ENCODE measurements at regions not wholly inside any gene's neighbourhood (a gene's known extent, or its start where the extent isn't known, plus 50 kb on each side); places are given as distances from the start of the nearest gene placed in this dataset.
"Not testable (repeated sequence)": the region's sequence is repeated elsewhere in the genome, so short reads cannot be mapped to it uniquely, and the experiment has no call there.

- no peaks in the 10 kb centered on the region for H3F3A ChIP-seq (ENCODE audit: control insufficient read depth, insufficient read depth)
- H3K4me2 ChIP-seq (ENCODE audit: low read length): no peak overlapping the region
- H3K4me1 ChIP-seq (ENCODE audit: control insufficient read depth, low read length): no peaks in the 10 kb centered on the region
- H3K79me2 ChIP-seq (ENCODE audit: control insufficient read depth, low read length): no peaks in the 10 kb centered on the region
- no peak overlapping the region for H3K27ac ChIP-seq (ENCODE audit: low read depth, low read length)
- no peaks in the 10 kb centered on the region for H3K27me3 ChIP-seq (ENCODE audit: control insufficient read depth, low read length)
- no peak for TF ChIP-seq EZH2phosphoT487 (IDR thresholded peaks at IDR 0.05; ENCODE audit: borderline replicate concordance, low read length)
- no peak for TF ChIP-seq CTCF (IDR thresholded peaks at IDR 0.05; ENCODE audit: low read depth, low read length, poor library complexity, severe bottlenecking)
- H3K9me2 ChIP-seq (replicated peaks; ENCODE audit: control insufficient read depth, low read length): no peaks in the 10 kb centered on the region
- H4K20me1 ChIP-seq (ENCODE audit: control insufficient read depth, insufficient read depth, low read depth, low read length): no peaks in the 10 kb centered on the region
- H3K9me3 ChIP-seq (ENCODE audit: control insufficient read depth, insufficient read depth, low read length): no peaks in the 10 kb centered on the region
- H3K4me3 ChIP-seq (ENCODE audit: low read length): no peak overlapping the region
- no peaks in the 10 kb centered on the region for H3K36me3 ChIP-seq (ENCODE audit: control insufficient read depth, low read length)
Observed at GRCh38 chr12:74393272-74393671, 144.4 kb upstream of the ATXN7L3B start.

GRCh38 chr12:74394647-74395046 lies 143.0 kb upstream of the ATXN7L3B start:
- Histone ChIP-seq H3F3A (ENCODE audit: control insufficient read depth, insufficient read depth) (no peaks in the 10 kb centered on the region), H3K9me3 (ENCODE audit: control insufficient read depth, insufficient read depth, low read length) (no peaks in the 10 kb centered on the region), H3K36me3 (ENCODE audit: control insufficient read depth, low read length) (no peaks in the 10 kb centered on the region), H3K9me2 (replicated peaks; ENCODE audit: control insufficient read depth, low read length) (no peaks in the 10 kb centered on the region), H3K27ac (ENCODE audit: low read depth, low read length) (no peak overlapping the region), H4K20me1 (ENCODE audit: control insufficient read depth, insufficient read depth, low read depth, low read length) (no peaks in the 10 kb centered on the region), H3K4me2 (ENCODE audit: low read length) (no peak overlapping the region), H3K4me1 (ENCODE audit: control insufficient read depth, low read length) (no peaks in the 10 kb centered on the region), H3K79me2 (ENCODE audit: control insufficient read depth, low read length) (no peaks in the 10 kb centered on the region), H3K27me3 (ENCODE audit: control insufficient read depth, low read length) (no peaks in the 10 kb centered on the region), H3K4me3 (ENCODE audit: low read length) (no peak overlapping the region)
- TF ChIP-seq EZH2phosphoT487 (IDR thresholded peaks at IDR 0.05; ENCODE audit: borderline replicate concordance, low read length): no peak
- no peak for TF ChIP-seq CTCF (IDR thresholded peaks at IDR 0.05; ENCODE audit: low read depth, low read length, poor library complexity, severe bottlenecking)

GRCh38 chr12:74401035-74401434 lies 136.6 kb upstream of the ATXN7L3B start:
- Histone ChIP-seq H3F3A (ENCODE audit: control insufficient read depth, insufficient read depth) (no peaks in the 10 kb centered on the region), H3K4me1 (ENCODE audit: control insufficient read depth, low read length) (no peaks in the 10 kb centered on the region), H3K27ac (ENCODE audit: low read depth, low read length) (no peak overlapping the region), H3K4me2 (ENCODE audit: low read length) (no peak overlapping the region), H3K36me3 (ENCODE audit: control insufficient read depth, low read length) (no peaks in the 10 kb centered on the region), H4K20me1 (ENCODE audit: control insufficient read depth, insufficient read depth, low read depth, low read length) (no peaks in the 10 kb centered on the region), H3K79me2 (ENCODE audit: control insufficient read depth, low read length) (no peaks in the 10 kb centered on the region), H3K27me3 (ENCODE audit: control insufficient read depth, low read length) (no peaks in the 10 kb centered on the region), H3K9me2 (replicated peaks; ENCODE audit: control insufficient read depth, low read length) (no peaks in the 10 kb centered on the region), H3K4me3 (ENCODE audit: low read length) (no peak overlapping the region), H3K9me3 (ENCODE audit: control insufficient read depth, insufficient read depth, low read length) (no peaks in the 10 kb centered on the region)
- no peak for TF ChIP-seq EZH2phosphoT487 (IDR thresholded peaks at IDR 0.05; ENCODE audit: borderline replicate concordance, low read length)

- Histone ChIP-seq H4K20me1 (ENCODE audit: control insufficient read depth, insufficient read depth, low read depth, low read length) (no peaks in the 10 kb centered on the region), H3K9me2 (replicated peaks; ENCODE audit: control insufficient read depth, low read length) (no peaks in the 10 kb centered on the region), H3K9me3 (ENCODE audit: control insufficient read depth, insufficient read depth, low read length) (no peaks in the 10 kb centered on the region), H3K4me1 (ENCODE audit: control insufficient read depth, low read length) (no peaks in the 10 kb centered on the region), H3K36me3 (ENCODE audit: control insufficient read depth, low read length) (no peaks in the 10 kb centered on the region), H3K79me2 (ENCODE audit: control insufficient read depth, low read length) (no peaks in the 10 kb centered on the region), H3K4me2 (ENCODE audit: low read length) (no peak overlapping the region), H3F3A (ENCODE audit: control insufficient read depth, insufficient read depth) (no peaks in the 10 kb centered on the region), H3K4me3 (ENCODE audit: low read length) (no peak overlapping the region), H3K27ac (ENCODE audit: low read depth, low read length) (no peak overlapping the region), H3K27me3 (ENCODE audit: control insufficient read depth, low read length) (no peaks in the 10 kb centered on the region)
- TF ChIP-seq EZH2phosphoT487 (IDR thresholded peaks at IDR 0.05; ENCODE audit: borderline replicate concordance, low read length) (no peak), CTCF (IDR thresholded peaks at IDR 0.05; ENCODE audit: low read depth, low read length, poor library complexity, severe bottlenecking) (no peak)
Observed at GRCh38 chr12:74401966-74402365, 135.7 kb upstream of the ATXN7L3B start.

GRCh38 chr12:74403221-74403470 lies 134.5 kb upstream of the ATXN7L3B start:
- not testable (repeated sequence) for H3K9me2 ChIP-seq (replicated peaks; ENCODE audit: control insufficient read depth, low read length); H3K27ac ChIP-seq (ENCODE audit: low read depth, low read length); H4K20me1 ChIP-seq (ENCODE audit: control insufficient read depth, insufficient read depth, low read depth, low read length); H3K4me2 ChIP-seq (ENCODE audit: low read length); H3K36me3 ChIP-seq (ENCODE audit: control insufficient read depth, low read length); H3K4me3 ChIP-seq (ENCODE audit: low read length); H3K79me2 ChIP-seq (ENCODE audit: control insufficient read depth, low read length); H3K9me3 ChIP-seq (ENCODE audit: control insufficient read depth, insufficient read depth, low read length); H3F3A ChIP-seq (ENCODE audit: control insufficient read depth, insufficient read depth); H3K27me3 ChIP-seq (ENCODE audit: control insufficient read depth, low read length); H3K4me1 ChIP-seq (ENCODE audit: control insufficient read depth, low read length)

All from DOHH2 (cell line).